ENCODE measurements at regions not wholly inside any gene's neighbourhood (a gene's known extent, or its start where the extent isn't known, plus 50 kb on each side); places are given as distances from the start of the nearest gene placed in this dataset.

DNA sequence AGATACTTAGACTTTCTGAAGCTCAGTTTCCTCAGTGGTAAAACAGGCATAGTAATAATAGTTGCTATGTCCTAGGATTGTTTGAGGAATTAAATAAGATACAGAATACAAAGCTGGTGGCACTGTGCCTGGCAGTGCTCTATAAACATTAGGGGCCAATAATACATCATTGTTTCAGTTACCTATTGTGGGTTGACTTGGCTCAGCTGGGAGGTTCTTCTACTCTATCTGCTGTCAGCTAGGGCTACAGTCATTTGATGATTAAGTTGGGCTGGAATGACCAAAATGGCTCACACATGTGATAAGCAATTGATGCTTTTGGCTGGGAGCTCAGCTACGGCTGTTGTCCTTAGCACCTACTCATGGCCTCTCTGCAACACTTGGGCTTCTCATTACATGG lies 121.2 kb upstream of the USP9X start:
- ATAC-seq (no peak), FAIRE-seq (no peak), DNase-seq (ENCODE audit: low read depth in 1 of 2, low spot score in 1 of 2) (no peak)
- Histone ChIP-seq H3K4me3 (no peak overlapping the region), H3K4me2 (no peak overlapping the region), H3K27ac (no peak overlapping the region), H3K4me1 (no peaks in the 10 kb centered on the region), H3K9me3 (no peaks in the 10 kb centered on the region)
- 83% methylated on average over 1 of the region's 1 CpG for WGBS (ENCODE audit: missing lambda C conversion rate)
- ChIA-PET POLR2A (no interaction called here), CTCF (no interaction called here)
- TF ChIP-seq, protein P1, sequence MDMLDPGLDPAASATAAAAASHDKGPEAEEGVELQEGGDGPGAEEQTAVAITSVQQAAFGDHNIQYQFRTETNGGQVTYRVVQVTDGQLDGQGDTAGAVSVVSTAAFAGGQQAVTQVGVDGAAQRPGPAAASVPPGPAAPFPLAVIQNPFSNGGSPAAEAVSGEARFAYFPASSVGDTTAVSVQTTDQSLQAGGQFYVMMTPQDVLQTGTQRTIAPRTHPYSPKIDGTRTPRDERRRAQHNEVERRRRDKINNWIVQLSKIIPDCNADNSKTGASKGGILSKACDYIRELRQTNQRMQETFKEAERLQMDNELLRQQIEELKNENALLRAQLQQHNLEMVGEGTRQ (IDR thresholded peaks at IDR 0.05): no peak
- TF ChIP-seq HES2 (IDR thresholded peaks at IDR 0.05) (no peak), RNF2 (IDR thresholded peaks at IDR 0.05; ENCODE audit: borderline replicate concordance, low read depth) (no peak), CBX2 (IDR thresholded peaks at IDR 0.05; ENCODE audit: borderline replicate concordance, low read depth) (no peak), GATA3 (IDR thresholded peaks at IDR 0.05; ENCODE audit: borderline replicate concordance) (no peak), ATOH8 (CRISPR knock-in tag; IDR thresholded peaks at IDR 0.05; ENCODE audit: low read depth) (no peak), RFX5 (IDR thresholded peaks at IDR 0.05) (no peak), CHD4 (IDR thresholded peaks at IDR 0.05; ENCODE audit: borderline replicate concordance) (no peak), ZSCAN20 (CRISPR knock-in tag; IDR thresholded peaks at IDR 0.05) (no peak), MAX (IDR thresholded peaks at IDR 0.05) (no peak)
- TF ChIP-seq, protein P2, sequence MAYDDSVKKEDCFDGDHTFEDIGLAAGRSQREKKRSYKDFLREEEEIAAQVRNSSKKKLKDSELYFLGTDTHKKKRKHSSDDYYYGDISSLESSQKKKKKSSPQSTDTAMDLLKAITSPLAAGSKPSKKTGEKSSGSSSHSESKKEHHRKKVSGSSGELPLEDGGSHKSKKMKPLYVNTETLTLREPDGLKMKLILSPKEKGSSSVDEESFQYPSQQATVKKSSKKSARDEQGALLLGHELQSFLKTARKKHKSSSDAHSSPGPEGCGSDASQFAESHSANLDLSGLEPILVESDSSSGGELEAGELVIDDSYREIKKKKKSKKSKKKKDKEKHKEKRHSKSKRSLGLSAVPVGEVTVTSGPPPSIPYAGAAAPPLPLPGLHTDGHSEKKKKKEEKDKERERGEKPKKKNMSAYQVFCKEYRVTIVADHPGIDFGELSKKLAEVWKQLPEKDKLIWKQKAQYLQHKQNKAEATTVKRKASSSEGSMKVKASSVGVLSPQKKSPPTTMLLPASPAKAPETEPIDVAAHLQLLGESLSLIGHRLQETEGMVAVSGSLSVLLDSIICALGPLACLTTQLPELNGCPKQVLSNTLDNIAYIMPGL (CRISPR knock-in tag; IDR thresholded peaks at IDR 0.05; ENCODE audit: borderline replicate concordance): no peak

DNA sequence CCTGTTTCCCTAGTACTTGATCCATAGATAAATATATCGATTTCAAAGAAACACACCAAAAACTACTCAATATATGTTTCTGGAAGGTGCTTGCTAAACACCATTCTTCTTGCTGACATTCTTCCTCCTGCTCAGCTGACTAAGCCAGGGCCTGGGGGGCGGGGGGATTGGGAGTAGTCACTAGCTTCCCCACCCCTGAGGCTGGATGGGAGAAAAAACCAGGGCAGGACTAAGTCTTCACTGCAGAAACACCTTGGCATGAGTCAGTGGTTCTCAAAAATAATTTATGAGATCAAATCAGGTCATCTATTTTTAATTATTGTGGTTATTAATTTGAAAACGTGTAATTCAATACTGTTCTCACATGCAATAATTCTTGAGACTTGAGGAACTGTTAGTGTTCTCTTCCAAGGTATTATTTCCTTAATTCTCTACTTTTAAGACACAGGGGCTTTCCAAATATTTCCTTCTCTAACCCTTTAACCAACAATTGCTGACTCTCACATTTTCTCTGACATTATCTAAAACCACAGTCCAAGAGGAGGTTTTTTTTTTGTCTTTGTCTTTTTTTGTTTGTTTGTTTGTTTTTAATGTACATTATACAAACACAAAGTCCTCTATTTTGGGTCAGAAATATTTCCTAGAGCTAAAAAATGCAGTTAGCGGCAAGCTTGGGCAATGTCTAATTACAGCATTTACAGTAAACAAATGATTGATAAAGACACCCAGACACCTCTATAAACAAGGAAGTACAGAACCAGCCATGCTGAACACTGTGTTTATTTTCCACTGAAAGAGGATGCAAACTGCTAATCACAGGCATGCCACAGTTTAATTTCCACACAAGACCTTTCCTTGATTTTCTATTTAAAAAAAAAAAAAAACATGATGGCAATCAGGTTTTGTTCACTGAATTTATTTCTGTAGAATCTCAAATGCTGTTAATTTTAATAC lies 120.3 kb upstream of the USP9X start:
- CTCF ChIA-PET: interaction anchor here (0.6 kb wide), 2 partner anchors 11 to 16 kb away, joined by 3 to 4 read pairs; no protein-coding TSS in a partner anchor
- WGBS (ENCODE audit: missing lambda C conversion rate): 59% methylated on average over 4 of the region's 4 CpGs
- FAIRE-seq: peak; percentile 43

DNA sequence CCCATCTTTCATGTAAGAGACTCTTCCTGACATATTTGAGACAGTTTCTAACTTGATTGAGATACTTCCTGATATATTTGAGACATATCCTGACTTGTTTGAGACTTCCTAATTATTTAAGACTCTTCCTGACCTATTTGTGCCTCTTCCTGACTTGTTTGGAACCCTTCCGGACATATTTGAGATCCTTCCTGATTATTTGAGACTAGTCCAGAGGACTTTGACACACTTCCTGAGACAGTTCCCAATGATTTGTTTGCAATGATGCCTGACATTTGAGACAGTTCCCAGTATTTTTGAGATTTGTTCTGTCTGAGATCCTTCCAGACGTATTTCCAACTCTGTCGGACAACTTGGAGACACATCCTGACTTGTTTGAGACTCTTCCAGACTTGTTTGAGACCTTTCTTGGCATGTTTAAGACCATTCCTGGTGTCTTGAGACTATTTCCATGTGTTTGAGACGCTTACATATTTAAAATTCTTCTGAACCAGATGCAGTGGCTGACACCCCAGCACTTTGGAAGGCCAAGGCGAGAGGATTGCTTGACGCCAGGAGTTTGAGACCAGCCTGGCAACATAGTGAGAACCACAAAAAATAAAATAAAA lies 118.9 kb upstream of the USP9X start:
- Histone ChIP-seq H3K4me1 (0 out of 3 replicates have a peak, but pooled peaks cover under 1% of the 10 kb centered on the region), H3K27ac (no peak overlapping the region), H3K4me3 (no peak overlapping the region), H3K9me3 (no peaks in the 10 kb centered on the region), H3K4me2 (no peak overlapping the region)
- 87% methylated on average over 6 of the region's 6 CpGs for WGBS (ENCODE audit: missing lambda C conversion rate)
- CTCF ChIA-PET: no interaction called here
- no peak for ATAC-seq
- POLR2A ChIA-PET: no interaction called here
- DNase-seq (ENCODE audit: low read depth in 1 of 2, low spot score in 1 of 2): no peak
- no peak for TF ChIP-seq FOSL2 (IDR thresholded peaks at IDR 0.05)
- TF ChIP-seq FOSL2 (CRISPR knock-in tag; IDR thresholded peaks at IDR 0.05): no peak
- no peak for FAIRE-seq

More for the DNA sequence above, 120.3 kb upstream of the USP9X start:
- no peaks in the 10 kb centered on the region for H3K4me1 ChIP-seq
- H3K9me3 ChIP-seq: no peaks in the 10 kb centered on the region
- no peak overlapping the region for H3K27ac ChIP-seq
- no peak for DNase-seq (ENCODE audit: low read depth in 1 of 2, low spot score in 1 of 2)
- no peak overlapping the region for H3K4me2 ChIP-seq
- POLR2A ChIA-PET: no interaction called here
- TF ChIP-seq MAFK (IDR thresholded peaks at IDR 0.05; ENCODE audit: partially characterized antibody) (peak; percentile 55), HES2 (IDR thresholded peaks at IDR 0.05) (no peak)
- ATAC-seq: no peak
- H3K4me3 ChIP-seq: no peak overlapping the region

Measured in A549 (cell line).